22Rv1 (cell line): ENCODE measurements at regions not wholly inside any gene's neighbourhood (a gene's known extent, or its start where the extent isn't known, plus 50 kb on each side); places are given as distances from the start of the nearest gene placed in this dataset.

ENCODE experiments used
- H3K27ac ChIP-seq: fragments of 450-650 bp; 2 replicates; pipeline ENCODE4 v1.5.1; 2017
- CTCF ChIP-seq: fragments of 450-650 bp; IDR thresholded peaks from 2 replicates; pipeline ENCODE4 v1.5.1; 2017; ENCODE audit warnings: mild to moderate bottlenecking
- ZFX ChIP-seq: fragments of 450-650 bp; IDR thresholded peaks from 2 replicates; pipeline ENCODE4 v1.6.1; 2017; ENCODE audit warnings: antibody characterized with exemption, borderline replicate concordance

GRCh38 chr12:69019082-69019481 is 86.1 kb upstream of the CPM start:
- no peak overlapping the region for H3K27ac ChIP-seq
- TF ChIP-seq CTCF (no peak), ZFX (no peak)

GRCh38 chr12:69019910-69020309 is 86.9 kb upstream of the CPM start:
- no peak overlapping the region for H3K27ac ChIP-seq
- TF ChIP-seq CTCF = no peak
- TF ChIP-seq ZFX = no peak

- no peak for TF ChIP-seq CTCF
- TF ChIP-seq ZFX = no peak
- no peak overlapping the region for H3K27ac ChIP-seq
Observed at GRCh38 chr12:69022674-69023073, 89.7 kb upstream of the CPM start.

- TF ChIP-seq CTCF = no peak
- no peak for TF ChIP-seq ZFX
- no peak overlapping the region for H3K27ac ChIP-seq
Observed at GRCh38 chr12:69023840-69024239, 90.9 kb upstream of the CPM start.

GRCh38 chr12:69024413-69024812 is 91.4 kb upstream of the CPM start:
- TF ChIP-seq ZFX (no peak), CTCF (no peak)
- H3K27ac ChIP-seq = no peak overlapping the region

- H3K27ac ChIP-seq = no peak overlapping the region
- TF ChIP-seq ZFX (no peak), CTCF (no peak)
Observed at GRCh38 chr12:69024907-69025306, 91.9 kb upstream of the CPM start.

- TF ChIP-seq ZFX = no peak
- TF ChIP-seq CTCF = no peak
- H3K27ac ChIP-seq = no peak overlapping the region
Observed at GRCh38 chr12:69026336-69026735, 93.4 kb upstream of the CPM start.
